ENCODE measurements at regions not wholly inside any gene's neighbourhood (a gene's known extent, or its start where the extent isn't known, plus 50 kb on each side); places are given as distances from the start of the nearest gene placed in this dataset.

DNA sequence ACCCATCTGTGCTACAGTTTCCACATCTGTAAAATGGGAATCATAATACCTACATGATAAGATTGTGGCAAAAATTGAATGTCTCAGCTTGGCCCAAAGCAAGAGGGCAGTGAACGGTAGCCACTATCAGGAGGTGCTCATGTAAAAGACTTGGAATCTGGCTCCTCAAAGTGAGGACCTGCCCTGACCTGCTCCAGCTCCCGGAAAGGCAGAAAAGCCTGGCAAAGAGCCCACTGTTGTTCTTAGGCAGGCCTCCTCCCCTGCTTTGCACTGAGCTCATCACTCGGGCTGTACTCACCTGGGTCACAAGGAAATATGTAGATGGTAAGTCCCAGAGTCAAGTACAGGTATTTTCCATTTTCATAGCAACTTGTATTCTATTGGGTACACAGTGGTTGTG is 250.7 kb upstream of the TBL1XR1 start:
- TF ChIP-seq ZNF20 (CRISPR knock-in tag; IDR thresholded peaks at IDR 0.05) (no peak), ZNF317 (CRISPR knock-in tag; IDR thresholded peaks at IDR 0.05) (no peak), ZNF10 (CRISPR knock-in tag; IDR thresholded peaks at IDR 0.05; ENCODE audit: borderline replicate concordance, low read depth) (no peak), ZNF703 (CRISPR knock-in tag; IDR thresholded peaks at IDR 0.05; ENCODE audit: borderline replicate concordance) (no peak), HNF4A (CRISPR knock-in tag; IDR thresholded peaks at IDR 0.05) (no peak), ZNF577 (CRISPR knock-in tag; IDR thresholded peaks at IDR 0.05; ENCODE audit: borderline replicate concordance, low read depth) (no peak), ZNF251 (CRISPR knock-in tag; IDR thresholded peaks at IDR 0.05) (no peak), ZSCAN20 (CRISPR knock-in tag; IDR thresholded peaks at IDR 0.05; ENCODE audit: borderline replicate concordance) (no peak)
- TF ChIP-seq, protein P1, sequence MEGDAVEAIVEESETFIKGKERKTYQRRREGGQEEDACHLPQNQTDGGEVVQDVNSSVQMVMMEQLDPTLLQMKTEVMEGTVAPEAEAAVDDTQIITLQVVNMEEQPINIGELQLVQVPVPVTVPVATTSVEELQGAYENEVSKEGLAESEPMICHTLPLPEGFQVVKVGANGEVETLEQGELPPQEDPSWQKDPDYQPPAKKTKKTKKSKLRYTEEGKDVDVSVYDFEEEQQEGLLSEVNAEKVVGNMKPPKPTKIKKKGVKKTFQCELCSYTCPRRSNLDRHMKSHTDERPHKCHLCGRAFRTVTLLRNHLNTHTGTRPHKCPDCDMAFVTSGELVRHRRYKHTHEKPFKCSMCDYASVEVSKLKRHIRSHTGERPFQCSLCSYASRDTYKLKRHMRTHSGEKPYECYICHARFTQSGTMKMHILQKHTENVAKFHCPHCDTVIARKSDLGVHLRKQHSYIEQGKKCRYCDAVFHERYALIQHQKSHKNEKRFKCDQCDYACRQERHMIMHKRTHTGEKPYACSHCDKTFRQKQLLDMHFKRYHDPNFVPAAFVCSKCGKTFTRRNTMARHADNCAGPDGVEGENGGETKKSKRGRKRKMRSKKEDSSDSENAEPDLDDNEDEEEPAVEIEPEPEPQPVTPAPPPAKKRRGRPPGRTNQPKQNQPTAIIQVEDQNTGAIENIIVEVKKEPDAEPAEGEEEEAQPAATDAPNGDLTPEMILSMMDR (CRISPR knock-in tag; IDR thresholded peaks at IDR 0.05), result no peak
- TF ChIP-seq, protein P2, sequence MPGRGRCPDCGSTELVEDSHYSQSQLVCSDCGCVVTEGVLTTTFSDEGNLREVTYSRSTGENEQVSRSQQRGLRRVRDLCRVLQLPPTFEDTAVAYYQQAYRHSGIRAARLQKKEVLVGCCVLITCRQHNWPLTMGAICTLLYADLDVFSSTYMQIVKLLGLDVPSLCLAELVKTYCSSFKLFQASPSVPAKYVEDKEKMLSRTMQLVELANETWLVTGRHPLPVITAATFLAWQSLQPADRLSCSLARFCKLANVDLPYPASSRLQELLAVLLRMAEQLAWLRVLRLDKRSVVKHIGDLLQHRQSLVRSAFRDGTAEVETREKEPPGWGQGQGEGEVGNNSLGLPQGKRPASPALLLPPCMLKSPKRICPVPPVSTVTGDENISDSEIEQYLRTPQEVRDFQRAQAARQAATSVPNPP (CRISPR knock-in tag; IDR thresholded peaks at IDR 0.05), result no peak
- TF ChIP-seq, protein P3, sequence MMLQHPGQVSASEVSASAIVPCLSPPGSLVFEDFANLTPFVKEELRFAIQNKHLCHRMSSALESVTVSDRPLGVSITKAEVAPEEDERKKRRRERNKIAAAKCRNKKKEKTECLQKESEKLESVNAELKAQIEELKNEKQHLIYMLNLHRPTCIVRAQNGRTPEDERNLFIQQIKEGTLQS (CRISPR knock-in tag; IDR thresholded peaks at IDR 0.05), result no peak
